ENCODE measurements at regions not wholly inside any gene's neighbourhood (a gene's known extent, or its start where the extent isn't known, plus 50 kb on each side); places are given as distances from the start of the nearest gene placed in this dataset.

DNA sequence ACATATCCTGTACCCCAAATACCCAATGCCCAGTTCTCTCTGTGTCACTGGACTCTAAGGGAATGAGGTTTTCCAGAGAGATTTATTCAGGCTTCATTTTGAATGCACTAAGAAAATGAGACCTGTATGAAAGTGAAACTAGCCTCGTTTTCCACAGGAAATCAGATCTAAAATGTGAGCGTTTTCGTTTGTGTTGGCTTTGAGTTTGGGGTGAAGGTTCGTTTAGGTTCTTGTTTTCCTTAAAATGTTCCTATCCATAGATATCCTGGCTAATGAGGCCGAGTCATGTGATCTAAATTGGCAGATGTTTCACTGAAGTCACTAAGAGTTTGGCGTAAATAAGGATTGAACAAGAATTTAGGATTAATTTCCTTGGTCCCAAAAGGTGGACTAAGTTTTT lies 90.9 kb upstream of the BMPER start:
- FAIRE-seq (no peak), DNase-seq (ENCODE audit: low read depth, low spot score) (no peak)
- Histone ChIP-seq H3K36me3 (ENCODE audit: control insufficient read depth in 2 of 2, extremely low read depth in 1 of 2, insufficient read depth in 2 of 2, low read length in 2 of 2) (no peaks in the 10 kb centered on the region), H4K20me1 (ENCODE audit: control insufficient read depth, extremely low read depth, insufficient read depth, low read length) (no peaks in the 10 kb centered on the region), H3K9ac (ENCODE audit: control insufficient read depth, extremely low read depth, insufficient read depth, low read length) (no peak overlapping the region), H3K9me1 (ENCODE audit: control insufficient read depth, extremely low read depth, insufficient read depth, low read length) (no peaks in the 10 kb centered on the region), H3K27me3 (ENCODE audit: control insufficient read depth, extremely low read depth, insufficient read depth, low read length) (no peaks in the 10 kb centered on the region), H3K4me1 (ENCODE audit: control insufficient read depth, extremely low read depth, insufficient read depth, low read length) (no peaks in the 10 kb centered on the region), H3K79me2 (ENCODE audit: control insufficient read depth, insufficient read depth, low read length) (no peaks in the 10 kb centered on the region), H2AFZ (ENCODE audit: control insufficient read depth, low read length) (no peak overlapping the region), H3K9me3 (ENCODE audit: control insufficient read depth, low read depth, low read length) (no peaks in the 10 kb centered on the region), H3K4me2 (ENCODE audit: control insufficient read depth, extremely low read depth, insufficient read depth, low read depth, low read length) (no peak overlapping the region), H3K4me3 (ENCODE audit: control insufficient read depth in 2 of 3, extremely low read depth in 1 of 3, insufficient read depth in 2 of 3, low read depth in 1 of 3, low read length in 3 of 3) (no peak overlapping the region), H3K27ac (ENCODE audit: control insufficient read depth, insufficient read depth, low read length) (no peak overlapping the region)
- dilution Hi-C loops (cut with MboI; ENCODE audit: extremely low pct_ligation_motif_present, low sequenced_read_pairs), result no loop called here
- TF ChIP-seq CTCF (optimal IDR thresholded peaks at IDR 0.05 in 1 of 3, IDR thresholded peaks at IDR 0.05 in 1 of 3, conservative IDR thresholded peaks at IDR 0.05 in 1 of 3; ENCODE audit: extremely low read depth in 1 of 3, insufficient read depth in 2 of 3, low read length in 3 of 3) (no peak), EZH2 (IDR thresholded peaks at IDR 0.05; ENCODE audit: low read length) (no peak)

- no peak overlapping the region for H3K9ac ChIP-seq (ENCODE audit: control insufficient read depth, extremely low read depth, insufficient read depth, low read length)
- dilution Hi-C loops (cut with MboI; ENCODE audit: extremely low pct_ligation_motif_present, low sequenced_read_pairs), result no loop called here
- no peak for FAIRE-seq
Measured at GRCh38 chr7:33814936-33815335, 90.4 kb upstream of the BMPER start.

More at GRCh38 chr7:33814936-33815335, 90.4 kb upstream of the BMPER start:
- no peak for DNase-seq (ENCODE audit: low read depth, low spot score)
- Histone ChIP-seq H3K9me1 (ENCODE audit: control insufficient read depth, extremely low read depth, insufficient read depth, low read length) (no peaks in the 10 kb centered on the region), H3K9me3 (ENCODE audit: control insufficient read depth, low read depth, low read length) (no peaks in the 10 kb centered on the region), H3K79me2 (ENCODE audit: control insufficient read depth, insufficient read depth, low read length) (no peaks in the 10 kb centered on the region), H3K27ac (ENCODE audit: control insufficient read depth, insufficient read depth, low read length) (no peak overlapping the region), H3K4me1 (ENCODE audit: control insufficient read depth, extremely low read depth, insufficient read depth, low read length) (no peaks in the 10 kb centered on the region), H2AFZ (ENCODE audit: control insufficient read depth, low read length) (no peak overlapping the region), H4K20me1 (ENCODE audit: control insufficient read depth, extremely low read depth, insufficient read depth, low read length) (no peaks in the 10 kb centered on the region), H3K36me3 (ENCODE audit: control insufficient read depth in 2 of 2, extremely low read depth in 1 of 2, insufficient read depth in 2 of 2, low read length in 2 of 2) (no peaks in the 10 kb centered on the region), H3K27me3 (ENCODE audit: control insufficient read depth, extremely low read depth, insufficient read depth, low read length) (no peaks in the 10 kb centered on the region), H3K4me2 (ENCODE audit: control insufficient read depth, extremely low read depth, insufficient read depth, low read depth, low read length) (no peak overlapping the region), H3K4me3 (ENCODE audit: control insufficient read depth in 2 of 3, extremely low read depth in 1 of 3, insufficient read depth in 2 of 3, low read depth in 1 of 3, low read length in 3 of 3) (no peak overlapping the region)
- TF ChIP-seq EZH2 (IDR thresholded peaks at IDR 0.05; ENCODE audit: low read length), result no peak
- no peak for TF ChIP-seq CTCF (optimal IDR thresholded peaks at IDR 0.05 in 1 of 3, IDR thresholded peaks at IDR 0.05 in 1 of 3, conservative IDR thresholded peaks at IDR 0.05 in 1 of 3; ENCODE audit: extremely low read depth in 1 of 3, insufficient read depth in 2 of 3, low read length in 3 of 3)

Measured in keratinocyte (primary cell).